ENCODE measurements at regions not wholly inside any gene's neighbourhood (a gene's known extent, or its start where the extent isn't known, plus 50 kb on each side); places are given as distances from the start of the nearest gene placed in this dataset.

DNA sequence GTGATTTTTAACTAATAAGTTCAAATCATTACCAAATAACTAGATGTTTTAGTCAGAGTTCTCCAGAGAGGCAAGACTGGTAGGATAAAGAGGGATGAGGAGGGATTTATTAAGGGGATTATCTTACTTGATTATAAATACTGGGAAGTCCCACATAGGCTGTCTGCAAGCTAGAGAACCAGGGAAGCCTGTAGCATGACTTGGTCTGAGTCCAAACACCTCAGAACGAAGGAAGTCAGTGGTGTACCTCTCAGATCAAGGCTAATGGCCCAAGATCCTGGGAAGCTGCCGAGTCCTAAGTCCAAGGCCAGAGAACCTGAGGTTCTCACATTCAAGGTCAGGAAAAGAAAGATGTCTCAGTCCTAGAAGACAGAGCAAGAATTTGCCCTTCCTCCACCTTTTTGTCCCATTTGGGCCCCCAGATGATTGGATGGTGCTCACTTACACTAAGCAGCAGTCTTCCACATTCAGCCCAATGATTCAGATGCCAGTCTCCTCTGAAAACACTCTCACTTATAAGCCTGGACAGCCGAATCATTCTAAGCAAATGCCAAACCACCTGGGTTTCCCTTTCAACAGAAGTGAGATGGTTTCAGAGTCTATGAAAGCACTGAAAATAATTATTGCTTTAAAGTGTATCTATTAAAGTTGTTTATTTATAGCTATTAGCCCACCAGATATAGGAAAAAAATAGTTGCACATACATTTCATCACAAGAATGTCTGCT lies 1599.2 kb downstream of the OLFM4 start:
- DNase-seq (ENCODE audit: extremely low spot score, unreplicated experiment) = no peak
- TF ChIP-seq, protein P1, sequence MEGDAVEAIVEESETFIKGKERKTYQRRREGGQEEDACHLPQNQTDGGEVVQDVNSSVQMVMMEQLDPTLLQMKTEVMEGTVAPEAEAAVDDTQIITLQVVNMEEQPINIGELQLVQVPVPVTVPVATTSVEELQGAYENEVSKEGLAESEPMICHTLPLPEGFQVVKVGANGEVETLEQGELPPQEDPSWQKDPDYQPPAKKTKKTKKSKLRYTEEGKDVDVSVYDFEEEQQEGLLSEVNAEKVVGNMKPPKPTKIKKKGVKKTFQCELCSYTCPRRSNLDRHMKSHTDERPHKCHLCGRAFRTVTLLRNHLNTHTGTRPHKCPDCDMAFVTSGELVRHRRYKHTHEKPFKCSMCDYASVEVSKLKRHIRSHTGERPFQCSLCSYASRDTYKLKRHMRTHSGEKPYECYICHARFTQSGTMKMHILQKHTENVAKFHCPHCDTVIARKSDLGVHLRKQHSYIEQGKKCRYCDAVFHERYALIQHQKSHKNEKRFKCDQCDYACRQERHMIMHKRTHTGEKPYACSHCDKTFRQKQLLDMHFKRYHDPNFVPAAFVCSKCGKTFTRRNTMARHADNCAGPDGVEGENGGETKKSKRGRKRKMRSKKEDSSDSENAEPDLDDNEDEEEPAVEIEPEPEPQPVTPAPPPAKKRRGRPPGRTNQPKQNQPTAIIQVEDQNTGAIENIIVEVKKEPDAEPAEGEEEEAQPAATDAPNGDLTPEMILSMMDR (conservative IDR thresholded peaks at IDR 0.05) = no peak
- Mint-ChIP-seq H3K9me3 (no peaks in the 10 kb centered on the region), H3K27ac (no peak overlapping the region), H3K4me3 (no peak overlapping the region), H3K4me1 (ENCODE audit: unreplicated experiment) (no peaks in the 10 kb centered on the region), H3K27me3 (no peaks in the 10 kb centered on the region), H3K36me3 (no peaks in the 10 kb centered on the region)

DNA sequence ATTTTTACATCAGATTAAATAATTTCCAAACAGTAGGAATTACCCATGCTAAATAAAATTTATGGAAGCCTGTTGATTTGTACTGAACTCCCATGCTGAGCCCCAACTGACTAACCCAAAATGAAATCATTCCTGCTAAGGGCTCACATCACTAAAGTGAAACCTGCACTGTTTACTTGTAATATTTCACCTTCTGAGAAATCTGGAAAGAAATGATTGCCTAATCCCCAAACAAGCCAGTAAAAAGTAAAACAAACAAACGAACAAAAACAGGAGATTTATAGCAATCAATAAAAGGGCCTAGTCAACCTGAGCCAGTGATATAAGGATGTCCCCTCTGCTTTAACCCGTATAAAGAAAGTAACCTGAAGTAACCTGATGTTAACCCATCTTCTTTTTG lies 1599.8 kb downstream of the OLFM4 start:
- H3K4me3 Mint-ChIP-seq = no peak overlapping the region
- H3K27me3 Mint-ChIP-seq = no peaks in the 10 kb centered on the region
- DNase-seq (ENCODE audit: extremely low spot score, unreplicated experiment) = no peak
- no peaks in the 10 kb centered on the region for H3K9me3 Mint-ChIP-seq
- no peaks in the 10 kb centered on the region for H3K36me3 Mint-ChIP-seq
- TF ChIP-seq, protein P1 (conservative IDR thresholded peaks at IDR 0.05) = no peak
- no peaks in the 10 kb centered on the region for H3K4me1 Mint-ChIP-seq (ENCODE audit: unreplicated experiment)
- no peak overlapping the region for H3K27ac Mint-ChIP-seq

DNA sequence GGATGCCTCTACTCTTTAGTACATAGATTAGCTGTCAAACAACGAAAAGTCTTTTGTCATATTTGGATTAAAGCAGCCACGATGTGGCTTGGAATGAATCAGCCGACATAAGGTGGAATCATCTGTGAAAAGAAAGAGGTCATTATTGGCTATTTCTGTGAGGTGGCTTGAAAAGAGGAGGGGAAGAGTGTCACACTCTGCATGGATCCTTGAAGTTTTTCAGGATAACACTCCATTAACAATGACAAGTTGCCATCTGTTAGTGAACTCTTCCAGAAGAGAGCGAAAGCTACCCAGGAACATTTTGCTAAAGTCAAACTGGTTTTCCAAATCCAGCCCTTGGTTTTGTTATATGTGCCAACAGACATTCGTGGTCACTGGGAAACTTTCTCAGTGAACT lies 1604.8 kb downstream of the OLFM4 start:
- DNase-seq (ENCODE audit: extremely low spot score, unreplicated experiment) = no peak
- Mint-ChIP-seq H3K27me3 (no peaks in the 10 kb centered on the region), H3K27ac (no peak overlapping the region), H3K4me1 (ENCODE audit: unreplicated experiment) (peaks cover 8% of the 10 kb centered on the region), H3K4me3 (no peak overlapping the region), H3K36me3 (no peaks in the 10 kb centered on the region), H3K9me3 (no peaks in the 10 kb centered on the region)
- TF ChIP-seq, protein P1 (conservative IDR thresholded peaks at IDR 0.05) = no peak

DNA sequence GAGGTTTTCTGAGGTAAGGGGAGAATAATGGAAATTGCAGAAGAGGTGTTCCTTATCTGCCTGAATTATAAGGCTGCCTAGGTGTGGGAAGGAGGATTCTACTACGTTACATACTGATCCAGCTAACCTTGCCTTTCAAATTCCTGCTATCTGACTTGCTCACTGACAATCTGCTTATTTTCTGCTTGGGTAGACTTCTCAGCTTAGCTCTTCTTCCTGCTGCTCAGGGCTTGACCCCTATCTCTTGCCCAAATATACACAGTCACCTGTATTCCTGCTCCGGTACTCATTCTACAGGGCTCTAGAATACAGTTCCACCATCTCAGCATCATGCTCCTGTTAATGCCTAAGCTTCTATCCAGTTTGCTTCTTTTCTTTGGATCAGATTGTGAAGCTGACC lies 1607.6 kb downstream of the OLFM4 start:
- no peak for DNase-seq (ENCODE audit: extremely low spot score, unreplicated experiment)
- H3K27me3 Mint-ChIP-seq = no peaks in the 10 kb centered on the region
- no peak overlapping the region for H3K27ac Mint-ChIP-seq
- no peaks in the 10 kb centered on the region for H3K36me3 Mint-ChIP-seq
- no peak overlapping the region for H3K4me3 Mint-ChIP-seq
- no peaks in the 10 kb centered on the region for H3K9me3 Mint-ChIP-seq
- TF ChIP-seq, protein P1 (conservative IDR thresholded peaks at IDR 0.05) = no peak
- peaks cover 8% of the 10 kb centered on the region for H3K4me1 Mint-ChIP-seq (ENCODE audit: unreplicated experiment)

DNA sequence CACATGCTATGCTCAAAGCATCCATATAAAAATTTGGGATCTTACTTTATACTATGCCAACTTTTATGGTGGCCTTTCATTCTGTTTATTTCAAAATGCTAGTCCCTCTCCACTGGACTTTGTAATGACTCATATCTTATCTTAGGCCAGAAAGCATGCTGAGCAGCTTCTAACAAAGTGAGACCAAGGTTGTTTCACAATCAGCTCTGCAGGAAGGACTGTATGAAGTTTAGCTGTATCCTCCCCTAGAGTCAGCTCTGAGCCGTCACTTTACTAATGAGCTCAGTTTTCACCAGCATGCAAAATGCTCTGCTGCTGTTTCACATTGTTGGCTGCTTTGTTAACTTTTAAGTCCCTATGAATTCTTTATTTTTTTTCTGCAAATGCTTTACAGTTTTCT lies 1608.8 kb downstream of the OLFM4 start:
- Mint-ChIP-seq H3K9me3 (no peaks in the 10 kb centered on the region), H3K27me3 (no peaks in the 10 kb centered on the region), H3K27ac (no peak overlapping the region), H3K4me1 (ENCODE audit: unreplicated experiment) (peaks cover 8% of the 10 kb centered on the region), H3K4me3 (no peak overlapping the region), H3K36me3 (no peaks in the 10 kb centered on the region)
- no peak for DNase-seq (ENCODE audit: extremely low spot score, unreplicated experiment)
- TF ChIP-seq, protein P1 (conservative IDR thresholded peaks at IDR 0.05) = no peak

Data from type B pancreatic cell (in vitro differentiated cells).